Upper lobe of right lung (tissue), 1 donor: ENCODE measurements at regions not wholly inside any gene's neighbourhood (a gene's known extent, or its start where the extent isn't known, plus 50 kb on each side); places are given as distances from the start of the nearest gene placed in this dataset.
"Not testable (repeated sequence)": the region's sequence is repeated elsewhere in the genome, so short reads cannot be mapped to it uniquely, and the experiment has no call there.

Experiments
- ATAC-seq: fragments of 200-7000 bp; cut with Tn5 transposase; one replicate; pipeline ENCODE4 v1.9.1; 2020; ENCODE audit warnings: mild to moderate bottlenecking, moderate library complexity
- DNase-seq: peaks from one replicate; pipeline ENCODE4 v3.0.0-alpha.2; 2020
- H3K27ac ChIP-seq: fragments of 200-600 bp; one replicate; pipeline ENCODE4 v1.8.0; 2022
- H3K27me3 ChIP-seq: fragments of 200-600 bp; one replicate; pipeline ENCODE4 v1.8.0; 2022; ENCODE audit warnings: mild to moderate bottlenecking
- H3K36me3 ChIP-seq: fragments of 200-600 bp; one replicate; pipeline ENCODE4 v1.8.0; 2022
- H3K4me1 ChIP-seq: fragments of 200-600 bp; one replicate; pipeline ENCODE4 v1.8.0; 2022
- H3K4me3 ChIP-seq: fragments of 200-600 bp; one replicate; pipeline ENCODE4 v1.8.0; 2022; ENCODE audit warnings: mild to moderate bottlenecking
- H3K9me3 ChIP-seq: fragments of 200-600 bp; one replicate; pipeline ENCODE4 v1.8.0; 2022
- intact Hi-C: fragments of 100-400 bp; cut with DNase I; formaldehyde crosslinking; loops from one replicate; pipeline ENCODE4 v1.11.0; 2022
- TF ChIP-seq, protein P1 (sequence below): fragments of 200-600 bp; IDR thresholded peaks from one replicate; pipeline ENCODE4 v1.8.0; 2022; ENCODE audit warnings: antibody characterized with exemption
- donor health status: DM: no; HTN: yes; CAD: no; lungs with severe emphysema.

DNA sequence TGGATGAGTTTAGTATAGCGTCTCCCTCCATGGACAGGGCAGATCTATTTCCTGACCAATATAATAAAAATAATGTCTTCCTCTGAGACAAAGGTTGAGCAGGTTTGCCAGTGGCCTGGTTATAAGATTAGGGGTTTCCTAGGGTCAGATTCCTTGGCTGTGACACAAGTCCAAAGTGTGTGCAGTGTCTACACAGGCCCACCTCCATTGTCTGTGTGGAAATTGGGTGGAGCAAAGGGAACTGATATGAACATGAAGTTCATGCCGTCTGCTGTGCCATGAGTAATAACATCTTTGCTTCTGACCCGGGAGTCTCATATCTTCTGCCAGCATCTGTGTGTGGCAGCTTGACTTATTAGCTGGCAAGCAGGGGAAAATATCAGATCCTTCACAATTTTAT, 187.7 kb upstream of the BOD1L1 start:
- Histone ChIP-seq H3K9me3 (no peaks in the 10 kb centered on the region), H3K4me1 (no peaks in the 10 kb centered on the region), H3K4me3 (no peak overlapping the region), H3K27ac (no peak overlapping the region), H3K36me3 (no peaks in the 10 kb centered on the region), H3K27me3 (no peaks in the 10 kb centered on the region)
- intact Hi-C loops, result no loop called here
- ATAC-seq (no peak), DNase-seq (no peak)
- TF ChIP-seq, protein P1, sequence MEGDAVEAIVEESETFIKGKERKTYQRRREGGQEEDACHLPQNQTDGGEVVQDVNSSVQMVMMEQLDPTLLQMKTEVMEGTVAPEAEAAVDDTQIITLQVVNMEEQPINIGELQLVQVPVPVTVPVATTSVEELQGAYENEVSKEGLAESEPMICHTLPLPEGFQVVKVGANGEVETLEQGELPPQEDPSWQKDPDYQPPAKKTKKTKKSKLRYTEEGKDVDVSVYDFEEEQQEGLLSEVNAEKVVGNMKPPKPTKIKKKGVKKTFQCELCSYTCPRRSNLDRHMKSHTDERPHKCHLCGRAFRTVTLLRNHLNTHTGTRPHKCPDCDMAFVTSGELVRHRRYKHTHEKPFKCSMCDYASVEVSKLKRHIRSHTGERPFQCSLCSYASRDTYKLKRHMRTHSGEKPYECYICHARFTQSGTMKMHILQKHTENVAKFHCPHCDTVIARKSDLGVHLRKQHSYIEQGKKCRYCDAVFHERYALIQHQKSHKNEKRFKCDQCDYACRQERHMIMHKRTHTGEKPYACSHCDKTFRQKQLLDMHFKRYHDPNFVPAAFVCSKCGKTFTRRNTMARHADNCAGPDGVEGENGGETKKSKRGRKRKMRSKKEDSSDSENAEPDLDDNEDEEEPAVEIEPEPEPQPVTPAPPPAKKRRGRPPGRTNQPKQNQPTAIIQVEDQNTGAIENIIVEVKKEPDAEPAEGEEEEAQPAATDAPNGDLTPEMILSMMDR, result no peak

DNA sequence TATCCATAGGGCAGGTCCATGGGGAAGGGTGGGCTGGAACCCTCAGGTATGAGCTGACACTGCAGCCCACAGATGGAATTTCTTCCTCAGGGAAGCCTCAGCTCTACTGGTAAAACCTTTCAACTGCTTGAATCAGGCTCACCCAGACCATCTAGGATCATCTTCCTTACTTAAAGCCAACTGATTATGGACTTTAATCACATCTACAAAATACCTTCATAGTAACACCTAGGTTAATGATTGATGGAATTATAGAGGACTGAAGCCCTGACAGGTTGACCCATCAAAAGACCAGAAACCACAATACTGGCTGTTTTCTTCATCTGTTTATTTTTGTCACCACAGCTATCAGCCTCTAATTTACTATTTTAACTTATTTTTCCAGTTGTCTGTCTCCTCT, 188.9 kb upstream of the BOD1L1 start:
- Histone ChIP-seq H3K27ac (no peak overlapping the region), H3K4me3 (no peak overlapping the region), H3K27me3 (no peaks in the 10 kb centered on the region), H3K36me3 (no peaks in the 10 kb centered on the region), H3K4me1 (no peaks in the 10 kb centered on the region), H3K9me3 (no peaks in the 10 kb centered on the region)
- TF ChIP-seq, protein P1, result no peak
- no peak for ATAC-seq
- DNase-seq, result no peak
- intact Hi-C loops, result no loop called here

- ATAC-seq (no peak), DNase-seq (no peak)
- H3K27me3 ChIP-seq, result no peaks in the 10 kb centered on the region
- intact Hi-C loops, result no loop called here
- no peaks in the 10 kb centered on the region for H3K4me1 ChIP-seq
- no peaks in the 10 kb centered on the region for H3K9me3 ChIP-seq
- no peaks in the 10 kb centered on the region for H3K36me3 ChIP-seq
- no peak overlapping the region for H3K4me3 ChIP-seq
- TF ChIP-seq, protein P1, result no peak
- no peak overlapping the region for H3K27ac ChIP-seq
These were observed 194.0 kb upstream of the BOD1L1 start for GRCh38 chr4:13821522-13821921.

- H3K9me3 ChIP-seq, H3K4me1 ChIP-seq, H3K36me3 ChIP-seq, ATAC-seq, DNase-seq, intact Hi-C loops, H3K4me3 ChIP-seq, H3K27me3 ChIP-seq, H3K27ac ChIP-seq: not testable (repeated sequence)
These were observed 198.3 kb upstream of the BOD1L1 start for GRCh38 chr4:13825822-13826221.

DNA sequence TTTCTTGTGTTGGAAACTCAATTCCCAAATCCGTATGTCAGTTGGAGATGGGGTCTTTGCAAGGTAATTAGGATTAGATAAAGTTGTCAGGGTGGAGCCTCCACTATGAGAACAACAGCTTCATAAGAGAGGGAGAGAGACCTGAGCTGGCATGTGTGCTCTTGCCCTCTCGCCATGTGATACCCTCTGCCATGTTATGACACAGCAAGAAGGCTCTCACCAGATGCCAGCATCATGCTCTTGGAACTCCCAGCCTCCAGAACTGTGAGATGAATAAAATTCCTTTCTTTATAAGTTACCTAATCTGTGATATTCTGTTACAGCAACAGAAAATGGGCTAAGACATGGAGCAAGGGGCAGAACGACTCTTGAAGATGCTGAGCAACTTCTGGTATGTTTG, 201.9 kb upstream of the BOD1L1 start:
- no peak overlapping the region for H3K4me3 ChIP-seq
- intact Hi-C loops, result no loop called here
- no peak overlapping the region for H3K27ac ChIP-seq
- H3K27me3 ChIP-seq, result no peaks in the 10 kb centered on the region
- H3K36me3 ChIP-seq, result no peaks in the 10 kb centered on the region
- no peaks in the 10 kb centered on the region for H3K9me3 ChIP-seq
- H3K4me1 ChIP-seq, result no peaks in the 10 kb centered on the region
- no peak for DNase-seq
- ATAC-seq, result no peak
- TF ChIP-seq, protein P1, result no peak

DNA sequence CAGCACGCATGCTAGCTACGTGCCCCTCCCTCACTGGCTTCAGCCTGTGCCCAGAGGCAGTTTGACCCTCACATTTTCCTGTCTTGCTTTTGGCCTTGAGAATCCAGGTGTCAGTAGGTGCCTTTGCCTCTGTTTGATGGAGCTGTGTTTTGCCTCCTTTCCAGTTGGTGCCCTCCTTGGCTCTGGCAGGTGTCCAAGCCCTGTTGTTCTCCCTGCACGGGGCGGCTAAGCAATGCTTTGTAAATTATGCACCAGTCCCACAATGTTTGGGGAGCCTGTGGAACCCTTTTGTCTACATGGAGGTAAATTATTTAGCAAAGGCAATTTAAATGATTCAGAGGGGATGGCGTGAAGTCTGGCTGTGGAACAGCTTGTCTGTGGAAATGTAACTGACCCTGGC, 202.9 kb upstream of the BOD1L1 start:
- intact Hi-C loops, result no loop called here
- TF ChIP-seq, protein P1, result no peak

More for the DNA sequence above, 202.9 kb upstream of the BOD1L1 start:
- no peak overlapping the region for H3K4me3 ChIP-seq
- DNase-seq, result no peak
- no peaks in the 10 kb centered on the region for H3K36me3 ChIP-seq
- no peaks in the 10 kb centered on the region for H3K4me1 ChIP-seq
- no peak overlapping the region for H3K27ac ChIP-seq
- ATAC-seq, result no peak
- no peaks in the 10 kb centered on the region for H3K27me3 ChIP-seq
- no peaks in the 10 kb centered on the region for H3K9me3 ChIP-seq
